GM18868 (cell line): ENCODE measurements at regions not wholly inside any gene's neighbourhood (a gene's known extent, or its start where the extent isn't known, plus 50 kb on each side); places are given as distances from the start of the nearest gene placed in this dataset.
"Not testable (repeated sequence)": the region's sequence is repeated elsewhere in the genome, so short reads cannot be mapped to it uniquely, and the experiment has no call there.

Experiments used
- ATAC-seq: cut with Tn5 transposase; IDR thresholded peaks from one replicate; pipeline ENCODE4 v1.9.1; 2021; ENCODE audit warnings: mild to moderate bottlenecking, moderate library complexity; ENCODE audit not compliant: unreplicated experiment

GRCh38 chr14:106698620-106699267, 1172.4 kb downstream of the TMEM121 start:
- not testable (repeated sequence) for ATAC-seq

GRCh38 chr14:106703651-106704050, 1177.3 kb downstream of the TMEM121 start:
- not testable (repeated sequence) for ATAC-seq

GRCh38 chr14:106706488-106706887, 1180.1 kb downstream of the TMEM121 start:
- not testable (repeated sequence) for ATAC-seq

- ATAC-seq: not testable (repeated sequence)
Observed at GRCh38 chr14:106710187-106710586, 1183.8 kb downstream of the TMEM121 start.

- ATAC-seq: not testable (repeated sequence)
Observed at GRCh38 chr14:106712513-106712912, 1186.1 kb downstream of the TMEM121 start.

- ATAC-seq: not testable (repeated sequence)
Observed at GRCh38 chr14:106714446-106715428, 1188.4 kb downstream of the TMEM121 start.

GRCh38 chr14:106717544-106717943, 1191.2 kb downstream of the TMEM121 start:
- ATAC-seq: not testable (repeated sequence)

- ATAC-seq: not testable (repeated sequence)
Observed at GRCh38 chr14:106719880-106720279, 1193.5 kb downstream of the TMEM121 start.

- not testable (repeated sequence) for ATAC-seq
Observed at GRCh38 chr14:106721926-106722325, 1195.5 kb downstream of the TMEM121 start.

GRCh38 chr14:106722813-106723687, 1196.7 kb downstream of the TMEM121 start:
- ATAC-seq: not testable (repeated sequence)

GRCh38 chr14:106727962-106728361, 1201.6 kb downstream of the TMEM121 start:
- ATAC-seq: not testable (repeated sequence)

- no peak for ATAC-seq
Observed at GRCh38 chr14:106728611-106729010, 1202.2 kb downstream of the TMEM121 start.

- no peak for ATAC-seq
Observed at GRCh38 chr14:106729551-106729950, 1203.2 kb downstream of the TMEM121 start.

GRCh38 chr14:106733771-106734170, 1207.4 kb downstream of the TMEM121 start:
- no peak for ATAC-seq

GRCh38 chr14:106737021-106737420, 1210.6 kb downstream of the TMEM121 start:
- ATAC-seq: no peak

- ATAC-seq: no peak
Observed at GRCh38 chr14:106738075-106738474, 1211.7 kb downstream of the TMEM121 start.

- not testable (repeated sequence) for ATAC-seq
Observed at GRCh38 chr14:106738598-106739258, 1212.3 kb downstream of the TMEM121 start.

- peak; percentile 78 for ATAC-seq
Observed at GRCh38 chr14:106741086-106741827, 1214.9 kb downstream of the TMEM121 start.

GRCh38 chr14:106745016-106745767, 1218.8 kb downstream of the TMEM121 start:
- ATAC-seq: not testable (repeated sequence)
